ENCODE measurements at regions not wholly inside any gene's neighbourhood (a gene's known extent, or its start where the extent isn't known, plus 50 kb on each side); places are given as distances from the start of the nearest gene placed in this dataset.

- TF ChIP-seq CTCF (IDR thresholded peaks at IDR 0.05 in 2 of 3, conservative IDR thresholded peaks at IDR 0.05 in 1 of 3; ENCODE audit: borderline replicate concordance in 1 of 3, insufficient read depth in 1 of 3, low read depth in 2 of 3, low read length in 2 of 3) (no peak), CEBPB (IDR thresholded peaks at IDR 0.05; ENCODE audit: low read depth) (no peak), TCF7L2 (IDR thresholded peaks at IDR 0.05; ENCODE audit: borderline replicate concordance, extremely low read depth, insufficient read depth, insufficient read length) (no peak), EZH2phosphoT487 (IDR thresholded peaks at IDR 0.05; ENCODE audit: borderline replicate concordance) (no peak), SIN3A (IDR thresholded peaks at IDR 0.05; ENCODE audit: low read depth) (no peak), RAD21 (IDR thresholded peaks at IDR 0.05; ENCODE audit: low read depth) (no peak), CBX3 (IDR thresholded peaks at IDR 0.05; ENCODE audit: low read depth) (no peak)
Observed at GRCh38 chr7:106413446-106413845, 128.7 kb upstream of the NAMPT start (continued).

GRCh38 chr7:106405697-106406141, 120.9 kb upstream of the NAMPT start:
- ChIA-PET POLR2A (no interaction called here), RAD21 (ENCODE audit: low non-redundant PET in 1 of 2, low total read pairs in 2 of 2, uncharacterized antibody in 2 of 2, unreplicated experiment in 2 of 2) (no interaction called here), CTCF (no interaction called here)
- no peak overlapping the region for H3K4me3 ChIP-seq (replicated peaks in 1 of 2; ENCODE audit: low read depth in 1 of 2, low read length in 2 of 2)
- intact Hi-C loops (cut with micrococcal nuclease), result no loop called here
- BruUV-seq (replicated peaks), result no TSS peak
- no peaks in the 10 kb centered on the region for H3K36me3 ChIP-seq (ENCODE audit: control insufficient read depth in 1 of 2, insufficient read depth in 2 of 2, low read length in 2 of 2)
- no peak overlapping the region for H3K27ac ChIP-seq (ENCODE audit: low read depth, low read length)
- no peak overlapping the region for H3K9ac ChIP-seq (ENCODE audit: low read length)
- no peak for TF ChIP-seq ZFX (IDR thresholded peaks at IDR 0.05)
- no peak for TF ChIP-seq CTCF (IDR thresholded peaks at IDR 0.05 in 2 of 3, conservative IDR thresholded peaks at IDR 0.05 in 1 of 3; ENCODE audit: borderline replicate concordance in 1 of 3, insufficient read depth in 1 of 3, low read depth in 2 of 3, low read length in 2 of 3)
- no peak for TF ChIP-seq CBX3 (IDR thresholded peaks at IDR 0.05; ENCODE audit: low read depth)
- no peak for TF ChIP-seq ZBTB33 (IDR thresholded peaks at IDR 0.05; ENCODE audit: extremely low read depth, insufficient replicate concordance, low read length)
- no peak for TF ChIP-seq SP1 (IDR thresholded peaks at IDR 0.05; ENCODE audit: low read depth)
- no peak for TF ChIP-seq EZH2phosphoT487 (IDR thresholded peaks at IDR 0.05; ENCODE audit: borderline replicate concordance)
- no peak for TF ChIP-seq CEBPB (IDR thresholded peaks at IDR 0.05; ENCODE audit: low read depth)
- TF ChIP-seq JUND (IDR thresholded peaks at IDR 0.05), result no peak
- no peak for TF ChIP-seq POLR2AphosphoS5 (IDR thresholded peaks at IDR 0.05; ENCODE audit: low read depth, low read length)
- TF ChIP-seq TCF7L2 (IDR thresholded peaks at IDR 0.05; ENCODE audit: borderline replicate concordance, extremely low read depth, insufficient read depth, insufficient read length), result no peak
- TF ChIP-seq FOSL1 (IDR thresholded peaks at IDR 0.05; ENCODE audit: low read depth), result no peak
- TF ChIP-seq SIN3A (IDR thresholded peaks at IDR 0.05; ENCODE audit: low read depth), result no peak
- no peak for TF ChIP-seq EGR1 (IDR thresholded peaks at IDR 0.05; ENCODE audit: low read depth)
- H3K4me2 ChIP-seq (ENCODE audit: low read length), result no peak overlapping the region
- no peaks in the 10 kb centered on the region for H3K4me1 ChIP-seq (ENCODE audit: control insufficient read depth in 1 of 2, insufficient read depth in 2 of 2, low read length in 2 of 2)
- H3K79me2 ChIP-seq (ENCODE audit: insufficient read depth, low read length), result no peaks in the 10 kb centered on the region
- H2AFZ ChIP-seq (ENCODE audit: low read depth, low read length, poor library complexity, severe bottlenecking), result no peak overlapping the region
- ATAC-seq (no peak), DNase-seq (ENCODE audit: low read depth, low spot score) (no peak)
- no peaks in the 10 kb centered on the region for H3K27me3 ChIP-seq (ENCODE audit: insufficient read depth, low read length)
- H3K9me3 ChIP-seq (ENCODE audit: control insufficient read depth in 1 of 2, insufficient read depth in 1 of 2, low read depth in 1 of 2, low read length in 2 of 2), result peaks cover 0 to 6% of the 10 kb centered on the region in 2 experiments; a peak in 1 of 4 replicates
- 0 out of 2 replicates have a peak, but pooled peaks cover 2% of the 10 kb centered on the region for H3K9me2 ChIP-seq (ENCODE audit: insufficient read depth)
- H4K20me1 ChIP-seq (ENCODE audit: insufficient read depth), result no peaks in the 10 kb centered on the region

Data from HCT116 (cell line).